Iris pigment epithelial cell (primary cell): ENCODE measurements at regions not wholly inside any gene's neighbourhood (a gene's known extent, or its start where the extent isn't known, plus 50 kb on each side); places are given as distances from the start of the nearest gene placed in this dataset.

Experiments
- DNase-seq: peaks from one replicate; pipeline ENCODE4 v3.0.0-alpha.2; 2011; ENCODE audit warnings: low read depth

GRCh38 chr19:32241932-32242710, 103.3 kb upstream of the ZNF507 start:
- no peak for DNase-seq

- no peak for DNase-seq
Measured at GRCh38 chr19:32246006-32246405, 99.4 kb upstream of the ZNF507 start.

- no peak for DNase-seq
Measured at GRCh38 chr19:32251634-32252332, 93.6 kb upstream of the ZNF507 start.

GRCh38 chr19:32252333-32252669, 93.1 kb upstream of the ZNF507 start:
- no peak for DNase-seq

GRCh38 chr19:32253683-32254508, 91.5 kb upstream of the ZNF507 start:
- no peak for DNase-seq

- no peak for DNase-seq
Measured at GRCh38 chr19:32254509-32254890, 90.9 kb upstream of the ZNF507 start.

GRCh38 chr19:32255536-32256295, 89.7 kb upstream of the ZNF507 start:
- DNase-seq: no peak

GRCh38 chr19:32256341-32256975, 89.0 kb upstream of the ZNF507 start:
- no peak for DNase-seq

- DNase-seq: no peak
Measured at GRCh38 chr19:32257326-32258073, 87.9 kb upstream of the ZNF507 start.

- no peak for DNase-seq
Measured at GRCh38 chr19:32258167-32258566, 87.2 kb upstream of the ZNF507 start.

- no peak for DNase-seq
Measured at GRCh38 chr19:32264568-32264967, 80.8 kb upstream of the ZNF507 start.

- DNase-seq: no peak
Measured at GRCh38 chr19:32265995-32266394, 79.4 kb upstream of the ZNF507 start.

GRCh38 chr19:32266460-32266859, 79.0 kb upstream of the ZNF507 start:
- no peak for DNase-seq

GRCh38 chr19:32268381-32268780, 77.0 kb upstream of the ZNF507 start:
- no peak for DNase-seq

- DNase-seq: no peak
Measured at GRCh38 chr19:32269831-32270230, 75.6 kb upstream of the ZNF507 start.

- DNase-seq: no peak
Measured at GRCh38 chr19:32273483-32273882, 71.9 kb upstream of the ZNF507 start.

- no peak for DNase-seq
Measured at GRCh38 chr19:32287086-32287485, 58.3 kb upstream of the ZNF507 start.

GRCh38 chr19:32287811-32288227, 57.6 kb upstream of the ZNF507 start:
- peak; percentile 76 for DNase-seq

GRCh38 chr19:32289566-32290210, 55.7 kb upstream of the ZNF507 start:
- no peak for DNase-seq

GRCh38 chr19:32291876-32292275, 53.5 kb upstream of the ZNF507 start:
- DNase-seq: no peak
